GM12865 (cell line): ENCODE measurements at regions not wholly inside any gene's neighbourhood (a gene's known extent, or its start where the extent isn't known, plus 50 kb on each side); places are given as distances from the start of the nearest gene placed in this dataset.

Experiments
- DNase-seq: peaks from one replicate; pipeline ENCODE4 v3.0.0; 2010; ENCODE audit warnings: low read depth
- H3K4me3 ChIP-seq: 2 replicates; pipeline ENCODE4 v1.5.1; 2011; ENCODE audit warnings: mild to moderate bottlenecking, low read depth, low read length, control low read depth
- CTCF ChIP-seq: IDR thresholded peaks from 2 replicates; pipeline ENCODE4 v1.5.1; 2011; ENCODE audit warnings: low read length, control low read depth, low read depth, inconsistent platforms; ENCODE audit not compliant: insufficient read depth; ENCODE audit errors: missing control alignments

- TF ChIP-seq CTCF, result peak; percentile 62
- H3K4me3 ChIP-seq, result peak overlapping the region; percentile 64
- DNase-seq, result peak; percentile 82
Measured at GRCh38 chr2:168346725-168347477, 99.5 kb upstream of the STK39 start.

GRCh38 chr2:168348076-168348475, 100.7 kb upstream of the STK39 start:
- TF ChIP-seq CTCF, result peak; percentile 57
- DNase-seq, result peak; percentile 65

GRCh38 chr2:168350380-168350779, 103.0 kb upstream of the STK39 start:
- H3K4me3 ChIP-seq, result no peak overlapping the region
- DNase-seq, result no peak
- no peak for TF ChIP-seq CTCF

More at GRCh38 chr2:168348076-168348475, 100.7 kb upstream of the STK39 start:
- H3K4me3 ChIP-seq, result no peak overlapping the region

GRCh38 chr2:168353251-168353650, 102.8 kb upstream of the CERS6 start:
- DNase-seq, result no peak
- H3K4me3 ChIP-seq, result no peak overlapping the region
- TF ChIP-seq CTCF, result no peak

GRCh38 chr2:168354499-168354898, 101.6 kb upstream of the CERS6 start:
- DNase-seq, result no peak
- TF ChIP-seq CTCF, result no peak
- no peak overlapping the region for H3K4me3 ChIP-seq

GRCh38 chr2:168355121-168355520, 101.0 kb upstream of the CERS6 start:
- no peak for TF ChIP-seq CTCF
- H3K4me3 ChIP-seq, result no peak overlapping the region
- no peak for DNase-seq
